H1 (cell line): ENCODE measurements at regions not wholly inside any gene's neighbourhood (a gene's known extent, or its start where the extent isn't known, plus 50 kb on each side); places are given as distances from the start of the nearest gene placed in this dataset.

Source experiments
- CTCF ChIA-PET: fragments of 300-600 bp; sonication (Branson Sonifier 250); formaldehyde crosslinking; loops from one replicate; lab custom pipeline; 2021; ENCODE audit not compliant: partially characterized antibody; lab: Charles Lee
- POLR2A ChIA-PET: fragments of 300-600 bp; sonication (Branson Sonifier 250); formaldehyde crosslinking; loops from one replicate; lab custom pipeline; 2021; ENCODE audit warnings: inconsistent platforms; ENCODE audit not compliant: partially characterized antibody; lab: Charles Lee
- DNase-seq, 2 experiments: peaks; one replicate each; pipeline versions ENCODE4 v3.0.0 to v3.0.0-alpha.2; 2010 to 2022; ENCODE audit warnings: low spot score in 2 of 2, low read depth in 1 of 2, mixed read lengths in 1 of 2
- FAIRE-seq: peaks from 2 replicates; lab custom pipeline; 2011; peaks lifted over from hg19 to GRCh38; lab: Jason Lieb, UNC
- H2AFZ ChIP-seq: 2 replicates; pipeline ENCODE4 v1.8.1; 2012; ENCODE audit warnings: low read length, inconsistent platforms
- H2AK5ac ChIP-seq: 2 replicates; pipeline ENCODE4 v1.6.1; 2013; ENCODE audit warnings: low read depth, low read length
- H2BK120ac ChIP-seq: replicated peaks from 2 replicates; pipeline ENCODE3; 2013; ENCODE audit warnings: low read depth, low read length, inconsistent platforms
- H2BK12ac ChIP-seq: 2 replicates; pipeline ENCODE4 v1.6.1; 2013; ENCODE audit warnings: low read depth, low read length
- H2BK15ac ChIP-seq: 2 replicates; pipeline ENCODE4 v1.6.1; 2013; ENCODE audit warnings: low read length
- H2BK20ac ChIP-seq: 2 replicates; pipeline ENCODE4 v1.6.1; 2013; ENCODE audit warnings: low read length
- H2BK5ac ChIP-seq: 2 replicates; pipeline ENCODE4 v1.6.1; 2013; ENCODE audit warnings: low read depth, low read length
- H3K14ac ChIP-seq: 2 replicates; pipeline ENCODE4 v1.6.1; 2013; ENCODE audit warnings: inconsistent platforms; ENCODE audit not compliant: insufficient read length
- H3K18ac ChIP-seq: 2 replicates; pipeline ENCODE4 v1.6.1; 2013; ENCODE audit warnings: low read length; ENCODE audit errors: extremely low read depth
- H3K23ac ChIP-seq: 2 replicates; pipeline ENCODE4 v1.6.1; 2013; ENCODE audit warnings: inconsistent platforms; ENCODE audit not compliant: insufficient read length
- H3K23me2 ChIP-seq: 2 replicates; pipeline ENCODE4 v1.6.1; 2013; ENCODE audit warnings: low read depth, low read length
- H3K27ac ChIP-seq: 2 replicates; pipeline ENCODE4 v1.6.1; 2011; ENCODE audit warnings: low read depth, low read length, inconsistent platforms
- H3K27me3 ChIP-seq, 4 experiments: replicated peaks in 1 of 4; 1 replicate in 1 of 4; 2 replicates in 3 of 4; pipeline versions ENCODE4 v1.6.1 to v1.8.1; 2011 to 2013; ENCODE audit warnings: low read length in 3 of 4, mild to moderate bottlenecking in 3 of 4, inconsistent platforms in 2 of 4, mixed read lengths in 2 of 4, moderate library complexity in 1 of 4; ENCODE audit not compliant: control insufficient read depth in 3 of 4, insufficient read depth in 3 of 4; ENCODE audit errors: extremely low read depth in 1 of 4
- H3K36me3 ChIP-seq, 4 experiments: 2 replicates each; pipeline versions ENCODE4 v1.6.1 to v1.8.1; 2011 to 2013; ENCODE audit warnings: mild to moderate bottlenecking in 4 of 4, low read length in 3 of 4, moderate library complexity in 2 of 4, control low read depth in 1 of 4, inconsistent platforms in 1 of 4; ENCODE audit not compliant: insufficient read depth in 4 of 4, control insufficient read depth in 2 of 4
- H3K4ac ChIP-seq: replicated peaks from 2 replicates; pipeline ENCODE3; 2013; ENCODE audit warnings: low read length, low read depth, mixed read lengths, inconsistent platforms; ENCODE audit not compliant: insufficient read length
- H3K4me1 ChIP-seq, 4 experiments: replicated peaks in 1 of 4; 1 replicate in 1 of 4; 2 replicates in 3 of 4; pipeline versions ENCODE4 v1.6.1 to v1.8.1; 2011 to 2013; ENCODE audit warnings: low read length in 3 of 4, inconsistent platforms in 2 of 4, mixed read lengths in 1 of 4; ENCODE audit not compliant: insufficient read depth in 4 of 4, control insufficient read depth in 3 of 4
- H3K4me2 ChIP-seq, 2 experiments: 2 replicates each; pipeline versions ENCODE4 v1.6.1 to v1.8.1; 2011 to 2013; ENCODE audit warnings: low read depth in 2 of 2, low read length in 2 of 2, control low read depth in 1 of 2, inconsistent platforms in 1 of 2, mild to moderate bottlenecking in 1 of 2; ENCODE audit not compliant: insufficient read depth in 1 of 2
- H3K4me3 ChIP-seq, 4 experiments: fragments of 200-600, 300-600 bp in 1 of 4; sonication (generic), shearing (Covaris generic), sonication (Bioruptor Twin) in 1 of 4; 2 replicates each; pipeline versions ENCODE4 v1.5.1 to v1.8.1; 2011 to 2016; ENCODE audit warnings: low read length in 4 of 4, low read depth in 3 of 4, control low read depth in 2 of 4, inconsistent platforms in 2 of 4, mild to moderate bottlenecking in 2 of 4, mixed read lengths in 1 of 4, moderate library complexity in 1 of 4; ENCODE audit not compliant: insufficient read depth in 2 of 4; ENCODE audit errors: extremely low read depth in 1 of 4
- H3K56ac ChIP-seq: replicated peaks from 2 replicates; pipeline ENCODE3; 2013; ENCODE audit warnings: low read depth, mild to moderate bottlenecking, mixed read lengths, low read length, inconsistent platforms; ENCODE audit not compliant: insufficient read length
- H3K79me1 ChIP-seq: 2 replicates; pipeline ENCODE4 v1.6.1; 2013; ENCODE audit warnings: low read depth, low read length, control low read depth
- H3K79me2 ChIP-seq, 2 experiments: 2 replicates each; pipeline versions ENCODE4 v1.6.1 to v1.8.1; 2012 to 2013; ENCODE audit warnings: low read length in 2 of 2, mild to moderate bottlenecking in 2 of 2, inconsistent platforms in 1 of 2; ENCODE audit not compliant: insufficient read depth in 2 of 2, control insufficient read depth in 1 of 2
- H3K9ac ChIP-seq, 4 experiments: replicated peaks in 1 of 4; 1 replicate in 1 of 4; 2 replicates in 3 of 4; pipeline versions ENCODE4 v1.6.1 to v1.8.1; 2011 to 2013; ENCODE audit warnings: low read depth in 3 of 4, low read length in 3 of 4, control low read depth in 2 of 4, mild to moderate bottlenecking in 2 of 4, moderate library complexity in 2 of 4, inconsistent platforms in 1 of 4; ENCODE audit errors: extremely low read depth in 1 of 4
- H3K9me3 ChIP-seq, 2 experiments: 2 replicates each; pipeline versions ENCODE4 v1.6.1 to v1.8.1; 2012 to 2013; ENCODE audit warnings: mild to moderate bottlenecking in 2 of 2, moderate library complexity in 2 of 2, control low read depth in 1 of 2, inconsistent platforms in 1 of 2, low read depth in 1 of 2, low read length in 1 of 2, mixed read lengths in 1 of 2; ENCODE audit not compliant: insufficient read depth in 2 of 2
- H4K20me1 ChIP-seq, 2 experiments: replicated peaks in 1 of 2; 2 replicates each; pipeline versions ENCODE3 to v1.8.1; 2011 to 2013; ENCODE audit warnings: inconsistent platforms in 2 of 2, low read length in 2 of 2, mild to moderate bottlenecking in 1 of 2; ENCODE audit not compliant: insufficient read depth in 2 of 2, control insufficient read depth in 1 of 2
- H4K5ac ChIP-seq: 2 replicates; pipeline ENCODE4 v1.6.1; 2013; ENCODE audit warnings: low read length, low read depth, mixed read lengths, inconsistent platforms; ENCODE audit not compliant: insufficient read length
- H4K8ac ChIP-seq: 2 replicates; pipeline ENCODE4 v1.8.0; 2013; ENCODE audit warnings: mild to moderate bottlenecking, moderate library complexity, low read length, inconsistent platforms; ENCODE audit not compliant: insufficient read depth; ENCODE audit errors: extremely low read depth
- H4K91ac ChIP-seq: replicated peaks from 2 replicates; pipeline ENCODE3; 2013; ENCODE audit warnings: low read length, mixed read lengths, inconsistent platforms; ENCODE audit not compliant: insufficient read length
- CBX5 ChIP-seq: fragments of 300-800, 300-1000 bp; sonication (generic); IDR thresholded peaks from 2 replicates; pipeline ENCODE4 v1.7.1; 2016; ENCODE audit warnings: antibody characterized with exemption, low read length, low read depth
- CBX8 ChIP-seq: fragments of 300-800, 300-1000 bp; sonication (generic); IDR thresholded peaks from 2 replicates; pipeline ENCODE4 v1.7.1; 2016; ENCODE audit warnings: low read depth, low read length, borderline replicate concordance
- GTF2F1 ChIP-seq: IDR thresholded peaks from 2 replicates; pipeline ENCODE4 v1.6.1; 2012; ENCODE audit warnings: low read depth, low read length, improper control_type of control experiment, borderline replicate concordance
- JUND ChIP-seq: IDR thresholded peaks from 2 replicates; pipeline ENCODE4 v1.6.1; 2011; ENCODE audit warnings: mild to moderate bottlenecking, improper control_type of control experiment, low read length
- POLR2A ChIP-seq, 2 experiments: IDR thresholded peaks; 1 replicate in 1 of 2; 2 replicates in 1 of 2; pipeline ENCODE4 v1.6.1; 2011; ENCODE audit warnings: low read depth in 2 of 2, low read length in 2 of 2, mild to moderate bottlenecking in 2 of 2; ENCODE audit errors: control extremely low read depth in 1 of 2
- POU5F1 ChIP-seq: IDR thresholded peaks from 2 replicates; pipeline ENCODE4 v1.6.1; 2011; ENCODE audit warnings: low read depth, mild to moderate bottlenecking, low read length, moderate library complexity
- RNF2 ChIP-seq: fragments of 200-900, 300-1000 bp; sonication (generic); IDR thresholded peaks from 2 replicates; pipeline ENCODE4 v1.7.1; 2016; ENCODE audit warnings: borderline replicate concordance, low read depth, mild to moderate bottlenecking, antibody characterized with exemption, low read length; ENCODE audit not compliant: poor library complexity, severe bottlenecking; ENCODE audit errors: missing control alignments
- SIX5 ChIP-seq: IDR thresholded peaks from 2 replicates; pipeline ENCODE4 v1.6.1; 2011; ENCODE audit warnings: mild to moderate bottlenecking, low read depth, low read length
- TAF1 ChIP-seq: IDR thresholded peaks from 2 replicates; pipeline ENCODE4 v1.6.1; 2011; ENCODE audit warnings: mild to moderate bottlenecking, low read depth, low read length
- TAF7 ChIP-seq: optimal IDR thresholded peaks from 2 replicates; pipeline ENCODE3; 2011; ENCODE audit warnings: low read depth, mild to moderate bottlenecking, inconsistent platforms, low read length, moderate library complexity, borderline replicate concordance
- TCF12 ChIP-seq: IDR thresholded peaks from 2 replicates; pipeline ENCODE4 v1.6.1; 2011; ENCODE audit warnings: low read depth, mild to moderate bottlenecking, low read length
- TEAD4 ChIP-seq: IDR thresholded peaks from 2 replicates; pipeline ENCODE4 v1.6.1; 2012; ENCODE audit warnings: low read depth, low read length, inconsistent platforms, mixed read lengths
- WGBS, 2 experiments: shearing (Covaris generic) in 1 of 2; methylation state at CpG; one replicate each; pipeline versions ENCODE4 v1.1.6 to v1.1.7; 2013 to 2015; ENCODE audit warnings: low lambda C conversion rate in 2 of 2, mixed read lengths in 2 of 2, inconsistent platforms in 1 of 2, low coverage in 1 of 2, missing lambda C conversion rate in 1 of 2; ENCODE audit not compliant: insufficient replicate concordance in 2 of 2, insufficient coverage in 1 of 2, insufficient read length in 1 of 2; ENCODE audit errors: extremely low coverage in 1 of 2, missing lambda C conversion rate in 1 of 2; 5-methylcytosine and 5-hydroxymethylcytosine counted together
- TF ChIP-seq, protein P1 (sequence below): IDR thresholded peaks from 2 replicates; pipeline ENCODE4 v1.6.1; 2012; ENCODE audit warnings: inconsistent platforms
- TF ChIP-seq, protein P2 (sequence below): IDR thresholded peaks from 2 replicates; pipeline ENCODE4 v1.6.1; 2011; ENCODE audit warnings: low read depth, mild to moderate bottlenecking, low read length; ENCODE audit not compliant: insufficient read depth

DNA sequence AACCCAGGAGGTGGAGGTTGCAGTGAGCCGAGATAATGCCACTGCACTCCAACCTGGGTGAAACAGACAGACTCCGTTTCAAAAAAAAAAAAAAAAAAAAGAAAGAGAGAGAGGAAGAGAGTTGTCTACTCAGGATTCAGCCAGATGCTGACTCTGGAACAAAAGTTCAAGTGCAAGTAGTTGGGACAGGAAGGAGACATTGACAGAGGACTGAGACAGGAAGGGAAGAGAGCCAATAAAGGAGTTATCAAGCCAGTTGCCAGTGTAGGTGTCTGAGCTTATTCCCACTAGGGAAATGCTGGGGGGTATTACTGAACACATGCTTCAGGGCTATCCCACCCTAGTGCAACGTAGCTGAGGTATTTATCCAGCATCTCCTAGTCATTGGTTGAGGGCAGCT, 147.7 kb upstream of the SLC1A3 start:
- Histone ChIP-seq H2BK120ac (no peak overlapping the region), H3K4me1 (no peaks in the 10 kb centered on the region), H3K9me3 (no peaks in the 10 kb centered on the region), H3K4ac (no peak overlapping the region), H3K9ac (no peak overlapping the region), H3K18ac (no peak overlapping the region), H3K79me1 (no peaks in the 10 kb centered on the region), H4K20me1 (no peaks in the 10 kb centered on the region), H4K5ac (no peak overlapping the region), H3K14ac (no peak overlapping the region), H2BK15ac (no peak overlapping the region), H3K36me3 (no peaks in the 10 kb centered on the region), H3K4me3 (no peak overlapping the region), H2AK5ac (no peak overlapping the region; the same call in 1 of the 2 replicates), H2BK5ac (no peak overlapping the region), H3K23ac (no peak overlapping the region), H3K27me3 (no peaks in the 10 kb centered on the region), H4K91ac (no peak overlapping the region), H3K23me2 (no peaks in the 10 kb centered on the region), H3K79me2 (no peaks in the 10 kb centered on the region), H3K27ac (no peak overlapping the region), H3K4me2 (no peak overlapping the region), H2AFZ (no peak overlapping the region), H4K8ac (no peak overlapping the region), H2BK20ac (no peak overlapping the region), H3K56ac (no peak overlapping the region), H2BK12ac (no peak overlapping the region)
- TF ChIP-seq, protein P1, sequence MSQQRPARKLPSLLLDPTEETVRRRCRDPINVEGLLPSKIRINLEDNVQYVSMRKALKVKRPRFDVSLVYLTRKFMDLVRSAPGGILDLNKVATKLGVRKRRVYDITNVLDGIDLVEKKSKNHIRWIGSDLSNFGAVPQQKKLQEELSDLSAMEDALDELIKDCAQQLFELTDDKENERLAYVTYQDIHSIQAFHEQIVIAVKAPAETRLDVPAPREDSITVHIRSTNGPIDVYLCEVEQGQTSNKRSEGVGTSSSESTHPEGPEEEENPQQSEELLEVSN = no peak
- TF ChIP-seq GTF2F1 (no peak), CBX5 (no peak), TAF1 (no peak), RNF2 (no peak), CBX8 (no peak), TEAD4 (no peak), POLR2A (IDR thresholded peaks at IDR 0.05; ENCODE audit: control extremely low read depth in 1 of 2, low read depth in 2 of 2, low read length in 2 of 2) (no peak), POU5F1 (no peak), TAF7 (no peak), TCF12 (no peak), JUND (no peak), SIX5 (no peak)
- TF ChIP-seq, protein P2, sequence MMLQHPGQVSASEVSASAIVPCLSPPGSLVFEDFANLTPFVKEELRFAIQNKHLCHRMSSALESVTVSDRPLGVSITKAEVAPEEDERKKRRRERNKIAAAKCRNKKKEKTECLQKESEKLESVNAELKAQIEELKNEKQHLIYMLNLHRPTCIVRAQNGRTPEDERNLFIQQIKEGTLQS = no peak
- WGBS, 2 experiments = 82% methylated on average over 1 of the region's 3 CpGs; no CpG with 5 or more reads in 1 of the 2 experiments
- ChIA-PET POLR2A (no interaction called here), CTCF (interaction anchor here (0.5 to 2.9 kb wide), 34 partner anchors 10 to 728 kb away, joined by 3 to 39 read pairs (median 5); no protein-coding TSS in a partner anchor)
- no peak for DNase-seq
- FAIRE-seq = no peak
